ENCODE measurements at regions not wholly inside any gene's neighbourhood (a gene's known extent, or its start where the extent isn't known, plus 50 kb on each side); places are given as distances from the start of the nearest gene placed in this dataset.

DNA sequence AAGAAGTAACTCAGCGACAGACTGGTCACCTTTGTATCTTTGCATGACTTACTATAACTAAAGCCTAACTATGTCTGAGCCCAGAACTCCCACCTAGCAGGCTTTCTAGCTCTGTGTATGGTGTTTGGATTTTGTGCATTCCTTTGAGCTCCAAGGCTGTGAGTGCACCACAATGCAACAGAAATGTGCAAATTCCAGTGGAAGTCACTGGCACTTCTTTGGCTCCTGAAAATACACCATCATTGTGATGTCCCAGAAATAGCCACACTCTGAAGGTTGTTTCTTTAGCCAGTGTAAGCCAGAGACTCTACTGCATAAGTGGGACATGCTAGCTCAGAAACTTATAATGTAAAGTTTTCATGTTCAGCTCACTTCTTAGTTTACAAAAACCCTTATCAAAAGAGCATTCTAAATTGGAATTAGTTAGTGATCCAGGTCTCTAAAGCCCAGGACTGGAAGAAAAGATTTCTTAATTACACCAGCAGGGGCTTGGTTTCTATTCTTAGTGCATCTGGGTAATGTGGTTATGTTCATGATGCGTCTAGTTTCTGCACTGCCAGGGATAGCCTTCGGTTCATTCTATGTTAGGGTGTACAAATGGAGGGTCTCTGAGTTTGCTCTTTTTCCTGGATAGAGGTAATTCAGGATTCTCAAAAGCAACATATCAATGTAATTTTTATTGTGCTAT, 1239.5 kb upstream of the ZEB2 start:
- H2AK5ac ChIP-seq (ENCODE audit: insufficient read length, low read length): no peak overlapping the region
- H3K23me2 ChIP-seq (ENCODE audit: insufficient read length, low read depth, low read length, poor library complexity, severe bottlenecking): no peaks in the 10 kb centered on the region
- H3K4me3 Mint-ChIP-seq: no peak overlapping the region
- H2BK20ac ChIP-seq (ENCODE audit: low read depth, low read length, poor library complexity, severe bottlenecking): no peak overlapping the region
- H2BK15ac ChIP-seq (ENCODE audit: low read depth, low read length): no peak overlapping the region
- H4K5ac ChIP-seq (ENCODE audit: insufficient read length, low read depth, low read length): no peak overlapping the region
- no peak for DNase-seq
- WGBS (ENCODE audit: extremely low coverage, insufficient read length, low lambda C conversion rate): no CpG with 5 or more reads among the region's 3 CpGs
- no peaks in the 10 kb centered on the region for H3K27me3 Mint-ChIP-seq (ENCODE audit: low read depth)
- H3K56ac ChIP-seq (ENCODE audit: insufficient read length, low read depth, low read length): no peak overlapping the region
- no peak overlapping the region for H2BK5ac ChIP-seq (ENCODE audit: insufficient read length, low read length)
- H3K79me2 ChIP-seq (ENCODE audit: insufficient read depth, low read length): no peaks in the 10 kb centered on the region
- H3K27ac Mint-ChIP-seq: no peak overlapping the region
- no peaks in the 10 kb centered on the region for H3K27me3 ChIP-seq (ENCODE audit: insufficient read depth, low read length)
- H3K9me3 ChIP-seq (ENCODE audit: control insufficient read depth, low read depth, low read length): no peaks in the 10 kb centered on the region
- no peak overlapping the region for H4K91ac ChIP-seq (ENCODE audit: insufficient read length, low read depth, low read length)
- H3K4me1 Mint-ChIP-seq: peaks cover 4 to 14% of the 10 kb centered on the region in 2 experiments; a peak in 2 of 4 replicates
- TF ChIP-seq, protein P1, sequence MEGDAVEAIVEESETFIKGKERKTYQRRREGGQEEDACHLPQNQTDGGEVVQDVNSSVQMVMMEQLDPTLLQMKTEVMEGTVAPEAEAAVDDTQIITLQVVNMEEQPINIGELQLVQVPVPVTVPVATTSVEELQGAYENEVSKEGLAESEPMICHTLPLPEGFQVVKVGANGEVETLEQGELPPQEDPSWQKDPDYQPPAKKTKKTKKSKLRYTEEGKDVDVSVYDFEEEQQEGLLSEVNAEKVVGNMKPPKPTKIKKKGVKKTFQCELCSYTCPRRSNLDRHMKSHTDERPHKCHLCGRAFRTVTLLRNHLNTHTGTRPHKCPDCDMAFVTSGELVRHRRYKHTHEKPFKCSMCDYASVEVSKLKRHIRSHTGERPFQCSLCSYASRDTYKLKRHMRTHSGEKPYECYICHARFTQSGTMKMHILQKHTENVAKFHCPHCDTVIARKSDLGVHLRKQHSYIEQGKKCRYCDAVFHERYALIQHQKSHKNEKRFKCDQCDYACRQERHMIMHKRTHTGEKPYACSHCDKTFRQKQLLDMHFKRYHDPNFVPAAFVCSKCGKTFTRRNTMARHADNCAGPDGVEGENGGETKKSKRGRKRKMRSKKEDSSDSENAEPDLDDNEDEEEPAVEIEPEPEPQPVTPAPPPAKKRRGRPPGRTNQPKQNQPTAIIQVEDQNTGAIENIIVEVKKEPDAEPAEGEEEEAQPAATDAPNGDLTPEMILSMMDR (conservative IDR thresholded peaks at IDR 0.05): no peak
- no peaks in the 10 kb centered on the region for H3K9me3 Mint-ChIP-seq
- H3K23ac ChIP-seq (ENCODE audit: insufficient read length, low read depth, low read length): no peak overlapping the region
- H2AFZ ChIP-seq (ENCODE audit: low read length): no peak overlapping the region
- H4K20me1 ChIP-seq (ENCODE audit: control insufficient read depth, insufficient read depth, insufficient read length): no peaks in the 10 kb centered on the region
- no peak overlapping the region for H2BK12ac ChIP-seq (ENCODE audit: insufficient read length, low read depth, low read length)
- no peaks in the 10 kb centered on the region for H3K79me1 ChIP-seq (ENCODE audit: insufficient read depth, low read depth, low read length, poor library complexity, severe bottlenecking)
- H2BK120ac ChIP-seq (ENCODE audit: low read depth, low read length, poor library complexity, severe bottlenecking): no peak overlapping the region
- no peak overlapping the region for H3K27ac ChIP-seq (ENCODE audit: insufficient read length, low read depth, low read length)
- no peak overlapping the region for H3K9ac ChIP-seq (ENCODE audit: extremely low read depth, insufficient read length, low read length)
- no peak overlapping the region for H3K4me2 ChIP-seq (ENCODE audit: insufficient read depth, insufficient read length, low read length)
- no peak overlapping the region for H3K14ac ChIP-seq (ENCODE audit: insufficient read depth, low read length)
- H3K4me1 ChIP-seq (ENCODE audit: insufficient read depth, low read length): no peaks in the 10 kb centered on the region; the same call in 1 of the 2 replicates
- H3T11ph ChIP-seq (ENCODE audit: low read length): no peak overlapping the region
- no peak overlapping the region for H4K8ac ChIP-seq (replicated peaks; ENCODE audit: insufficient read length, low read depth, low read length)
- H3K18ac ChIP-seq (ENCODE audit: insufficient read length, low read depth, low read length): no peak overlapping the region
- H3K36me3 Mint-ChIP-seq (ENCODE audit: insufficient read depth in 1 of 3, low read depth in 3 of 3): no peaks in the 10 kb centered on the region
- H3K4ac ChIP-seq (ENCODE audit: low read depth, low read length): no peak overlapping the region
